H1 (cell line): ENCODE measurements at regions not wholly inside any gene's neighbourhood (a gene's known extent, or its start where the extent isn't known, plus 50 kb on each side); places are given as distances from the start of the nearest gene placed in this dataset.

Experiments
- CREB1 ChIP-seq: IDR thresholded peaks from 2 replicates; pipeline ENCODE4 v1.6.1; 2012; ENCODE audit warnings: inconsistent platforms
- CTCF ChIP-seq, 3 experiments: IDR thresholded peaks; 1 replicate in 2 of 3; 2 replicates in 1 of 3; pipeline versions ENCODE4 v1.5.1 to v1.6.1; 2011; ENCODE audit warnings: low read length in 3 of 3, mild to moderate bottlenecking in 3 of 3, inconsistent platforms in 2 of 3, low read depth in 1 of 3, moderate library complexity in 1 of 3; ENCODE audit not compliant: insufficient read depth in 1 of 3; ENCODE audit errors: control extremely low read depth in 1 of 3
- EZH2 ChIP-seq: fragments of 200-600 bp; sonication (generic); IDR thresholded peaks from 2 replicates; pipeline ENCODE4 v1.7.1; 2012; ENCODE audit warnings: low read depth, mild to moderate bottlenecking, moderate library complexity, low read length, inconsistent platforms; ENCODE audit not compliant: severe bottlenecking
- FOSL1 ChIP-seq: IDR thresholded peaks from 2 replicates; pipeline ENCODE4 v1.6.1; 2011; ENCODE audit warnings: mild to moderate bottlenecking, low read depth, low read length, moderate library complexity; ENCODE audit not compliant: insufficient read depth
- KDM4A ChIP-seq: IDR thresholded peaks from one replicate; pipeline ENCODE4 v1.7.1; 2012; ENCODE audit warnings: low read depth, mild to moderate bottlenecking, moderate library complexity, low read length, inconsistent platforms; ENCODE audit not compliant: severe bottlenecking
- KDM5A ChIP-seq: fragments of 200-600 bp; IDR thresholded peaks from 2 replicates; pipeline ENCODE4 v1.7.1; 2012; ENCODE audit warnings: mild to moderate bottlenecking, low read length, inconsistent platforms, mixed read lengths
- PHF8 ChIP-seq: fragments of 200-600 bp; sonication (generic); conservative IDR thresholded peaks from 2 replicates; pipeline ENCODE4 v1.7.1; 2012; ENCODE audit warnings: low read depth, mild to moderate bottlenecking, inconsistent platforms, low read length, moderate library complexity
- POLR2A ChIP-seq, 2 experiments: IDR thresholded peaks; 1 replicate in 1 of 2; 2 replicates in 1 of 2; pipeline ENCODE4 v1.6.1; 2011; ENCODE audit warnings: low read depth in 2 of 2, low read length in 2 of 2, mild to moderate bottlenecking in 2 of 2; ENCODE audit errors: control extremely low read depth in 1 of 2
- SIN3A ChIP-seq, 2 experiments: IDR thresholded peaks in 1 of 2; conservative IDR thresholded peaks in 1 of 2; 2 replicates each; pipeline ENCODE4 v1.6.1; 2011 to 2012; ENCODE audit warnings: low read length in 2 of 2, improper control_type of control experiment in 1 of 2, low read depth in 1 of 2, mild to moderate bottlenecking in 1 of 2
- TEAD4 ChIP-seq: IDR thresholded peaks from 2 replicates; pipeline ENCODE4 v1.6.1; 2012; ENCODE audit warnings: low read depth, low read length, inconsistent platforms, mixed read lengths
- USF2 ChIP-seq: IDR thresholded peaks from 2 replicates; pipeline ENCODE4 v1.6.1; 2011; ENCODE audit warnings: low read length, improper control_type of control experiment
- TF ChIP-seq, protein P1 (sequence below): IDR thresholded peaks from 2 replicates; pipeline ENCODE4 v1.6.1; 2012; ENCODE audit warnings: low read length, inconsistent platforms

GRCh38 chr5:159463590-159464321 is 133.5 kb upstream of the IL12B start:
- TF ChIP-seq, protein P1, sequence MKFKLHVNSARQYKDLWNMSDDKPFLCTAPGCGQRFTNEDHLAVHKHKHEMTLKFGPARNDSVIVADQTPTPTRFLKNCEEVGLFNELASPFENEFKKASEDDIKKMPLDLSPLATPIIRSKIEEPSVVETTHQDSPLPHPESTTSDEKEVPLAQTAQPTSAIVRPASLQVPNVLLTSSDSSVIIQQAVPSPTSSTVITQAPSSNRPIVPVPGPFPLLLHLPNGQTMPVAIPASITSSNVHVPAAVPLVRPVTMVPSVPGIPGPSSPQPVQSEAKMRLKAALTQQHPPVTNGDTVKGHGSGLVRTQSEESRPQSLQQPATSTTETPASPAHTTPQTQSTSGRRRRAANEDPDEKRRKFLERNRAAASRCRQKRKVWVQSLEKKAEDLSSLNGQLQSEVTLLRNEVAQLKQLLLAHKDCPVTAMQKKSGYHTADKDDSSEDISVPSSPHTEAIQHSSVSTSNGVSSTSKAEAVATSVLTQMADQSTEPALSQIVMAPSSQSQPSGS: no peak
- no peak for TF ChIP-seq POLR2A (IDR thresholded peaks at IDR 0.05; ENCODE audit: control extremely low read depth in 1 of 2, low read depth in 2 of 2, low read length in 2 of 2)
- TF ChIP-seq CREB1: no peak
- no peak for TF ChIP-seq EZH2
- TF ChIP-seq TEAD4: no peak
- no peak for TF ChIP-seq CTCF (IDR thresholded peaks at IDR 0.05; ENCODE audit: control extremely low read depth in 1 of 3, insufficient read depth in 1 of 3, low read depth in 1 of 3, low read length in 3 of 3)
- no peak for TF ChIP-seq KDM4A
- no peak for TF ChIP-seq USF2
- TF ChIP-seq FOSL1: no peak
- no peak for TF ChIP-seq PHF8
- TF ChIP-seq KDM5A: no peak
- TF ChIP-seq SIN3A (conservative IDR thresholded peaks at IDR 0.05 in 1 of 2, IDR thresholded peaks at IDR 0.05 in 1 of 2; ENCODE audit: low read depth in 1 of 2, low read length in 2 of 2): no peak
